HG03045 (cell line): ENCODE measurements at regions not wholly inside any gene's neighbourhood (a gene's known extent, or its start where the extent isn't known, plus 50 kb on each side); places are given as distances from the start of the nearest gene placed in this dataset.

Source experiments
- ATAC-seq: cut with Tn5 transposase; IDR thresholded peaks from one replicate; pipeline ENCODE4 v1.9.1; 2021; ENCODE audit warnings: mild to moderate bottlenecking, moderate library complexity; ENCODE audit not compliant: unreplicated experiment

DNA sequence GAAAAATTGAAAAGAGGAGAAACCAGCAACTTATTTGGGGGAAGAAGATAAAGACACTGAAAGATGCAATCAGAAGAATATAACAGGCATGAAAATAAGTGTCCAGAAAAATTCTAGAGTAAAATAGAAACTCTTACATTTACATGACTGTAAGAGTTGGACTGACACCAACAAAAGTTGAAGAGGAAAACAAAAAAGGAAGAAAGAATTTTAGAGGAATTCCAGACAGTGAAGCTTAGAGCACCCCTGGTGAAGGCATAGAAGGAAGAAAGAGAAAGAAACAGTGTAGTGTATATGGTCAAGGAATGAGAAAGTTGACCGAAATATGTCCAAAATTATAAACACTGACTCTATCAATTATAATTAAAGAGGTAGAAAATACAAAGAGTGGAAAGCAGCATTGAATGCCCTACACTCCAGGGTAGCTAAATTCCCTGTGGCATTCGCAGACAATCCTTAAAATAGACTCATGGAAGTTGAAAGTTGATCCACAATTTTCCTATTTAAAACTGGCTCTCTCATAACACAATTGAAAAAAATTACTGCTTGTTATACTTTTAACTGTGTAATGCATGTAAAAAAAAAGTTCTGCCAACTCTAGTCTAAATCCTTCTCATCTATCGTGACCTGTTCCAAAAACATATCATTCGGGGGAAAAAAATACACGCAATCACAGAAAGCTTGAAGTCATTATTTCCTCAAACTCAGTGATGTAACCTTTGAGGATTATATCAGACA is 102.6 kb upstream of the ABI3BP start:
- no peak for ATAC-seq

DNA sequence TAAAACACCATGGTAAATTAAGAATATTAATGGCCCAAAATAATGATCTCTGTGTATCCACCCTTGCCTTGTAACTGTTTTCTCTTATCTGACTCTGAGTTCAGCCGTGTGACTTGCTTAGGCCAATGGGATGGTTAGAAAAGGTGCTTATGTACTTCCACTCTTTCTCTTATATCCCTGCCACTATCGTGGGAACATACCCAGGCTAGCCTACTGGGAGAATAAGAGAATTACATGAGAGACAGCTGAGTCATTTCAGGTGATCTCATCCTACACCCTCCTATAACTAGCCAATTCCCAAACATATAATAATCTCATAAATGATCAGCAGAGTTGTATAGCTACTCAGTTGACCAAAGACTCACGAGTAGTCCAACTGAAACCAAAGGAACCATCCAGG is 98.3 kb upstream of the ABI3BP start:
- ATAC-seq, result no peak

DNA sequence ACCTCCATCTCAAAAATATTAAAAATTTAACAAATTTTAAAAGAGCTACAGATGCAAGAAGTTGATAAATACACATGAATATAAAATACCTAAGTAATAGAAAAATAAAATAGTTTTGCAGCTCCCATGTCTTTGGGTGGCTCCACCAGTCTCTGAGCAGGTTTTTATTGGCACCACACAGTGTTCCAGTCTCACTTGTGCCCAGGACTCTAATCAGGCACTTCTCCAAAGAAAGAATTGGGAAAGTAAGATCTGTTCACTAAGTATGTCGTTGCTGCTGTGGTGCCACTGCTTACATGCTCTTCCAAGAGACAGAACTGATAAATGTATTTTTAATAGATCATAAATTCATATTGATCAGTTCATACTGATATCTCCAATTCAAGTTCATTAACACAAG is 92.5 kb upstream of the ABI3BP start:
- no peak for ATAC-seq

DNA sequence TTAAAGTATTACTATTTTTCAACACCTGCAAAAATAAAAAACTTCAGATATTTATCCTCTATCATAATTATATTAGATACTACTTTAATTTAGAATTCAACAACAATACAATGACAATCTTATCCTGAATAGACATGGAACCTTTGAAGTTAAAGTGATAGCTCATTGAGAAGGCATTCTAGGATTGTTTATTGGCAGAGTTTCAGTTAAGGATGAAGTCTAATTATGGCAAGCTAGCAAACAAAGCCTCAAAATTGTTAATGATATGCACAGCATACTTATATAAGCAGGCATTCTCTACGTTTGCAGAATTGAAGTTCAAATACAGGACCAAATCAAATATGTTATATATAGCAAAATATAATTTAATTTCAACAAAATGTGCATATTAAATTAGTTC is 91.2 kb upstream of the ABI3BP start:
- no peak for ATAC-seq

DNA sequence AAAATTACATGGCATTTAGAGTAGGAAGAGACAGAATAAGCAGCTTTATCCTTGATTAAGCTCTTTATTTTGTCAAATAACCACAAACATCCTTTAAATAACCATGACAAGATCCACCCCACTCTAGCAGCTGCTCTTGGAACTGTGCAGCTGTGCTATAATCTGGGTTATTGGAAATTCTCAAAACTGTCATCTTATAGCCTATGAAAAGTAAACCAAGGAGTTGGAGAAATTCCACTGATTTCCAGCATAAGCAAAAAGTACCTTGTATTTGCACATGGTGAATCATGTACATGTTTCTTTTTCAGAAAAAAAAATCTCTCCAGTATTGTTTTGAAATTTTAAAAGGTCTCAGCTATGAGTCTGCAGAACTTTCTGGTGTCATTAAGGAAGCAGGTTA is 88.8 kb upstream of the ABI3BP start:
- no peak for ATAC-seq

DNA sequence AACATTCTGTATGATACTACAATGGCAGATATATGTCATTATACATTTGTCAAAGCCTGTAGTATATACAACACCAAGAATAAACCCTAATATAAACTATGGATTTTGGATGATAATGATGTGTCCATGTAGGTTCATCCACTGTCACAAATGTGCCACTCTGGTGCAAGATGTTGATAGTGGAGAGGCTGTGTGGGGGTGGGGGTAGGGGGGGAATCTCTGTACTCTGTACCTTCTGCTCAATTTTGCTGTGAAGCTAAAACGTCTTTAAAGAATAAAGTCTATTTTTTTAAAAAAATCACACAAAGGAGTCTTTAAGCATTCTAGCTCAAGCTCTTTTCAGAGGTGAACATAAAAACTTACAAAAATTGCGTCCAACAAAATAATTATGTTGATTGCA is 88.2 kb upstream of the ABI3BP start:
- no peak for ATAC-seq

DNA sequence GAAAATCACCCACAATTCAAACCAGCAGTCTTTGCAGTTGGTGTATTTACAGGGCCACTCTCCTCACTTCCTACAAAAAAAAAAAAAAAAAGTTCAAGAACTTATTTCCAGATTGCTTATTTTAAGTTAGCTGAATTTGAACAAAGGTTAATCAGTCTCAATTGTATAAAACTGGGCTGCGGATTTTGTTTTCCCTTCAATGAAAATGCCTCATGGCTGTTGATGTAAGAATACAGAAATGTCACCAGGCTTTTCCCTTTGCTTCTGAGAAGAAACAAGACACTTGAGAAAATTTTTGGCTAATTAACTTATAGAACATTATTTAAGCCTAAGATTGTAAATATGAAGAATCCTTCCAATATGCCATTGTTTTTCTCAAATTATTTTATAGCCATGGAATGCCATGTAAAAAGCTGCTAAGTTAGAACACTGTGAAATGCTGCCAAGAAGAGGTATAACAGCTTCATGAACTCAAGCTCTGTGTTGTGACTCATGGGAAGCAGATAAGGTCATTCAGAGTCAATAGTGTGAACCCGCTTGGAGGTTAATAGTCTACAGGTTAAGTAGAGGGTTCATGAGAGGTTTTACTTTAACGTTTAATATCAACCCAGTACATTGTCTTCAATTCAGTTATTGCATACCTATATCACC is 84.3 kb upstream of the ABI3BP start:
- no peak for ATAC-seq

DNA sequence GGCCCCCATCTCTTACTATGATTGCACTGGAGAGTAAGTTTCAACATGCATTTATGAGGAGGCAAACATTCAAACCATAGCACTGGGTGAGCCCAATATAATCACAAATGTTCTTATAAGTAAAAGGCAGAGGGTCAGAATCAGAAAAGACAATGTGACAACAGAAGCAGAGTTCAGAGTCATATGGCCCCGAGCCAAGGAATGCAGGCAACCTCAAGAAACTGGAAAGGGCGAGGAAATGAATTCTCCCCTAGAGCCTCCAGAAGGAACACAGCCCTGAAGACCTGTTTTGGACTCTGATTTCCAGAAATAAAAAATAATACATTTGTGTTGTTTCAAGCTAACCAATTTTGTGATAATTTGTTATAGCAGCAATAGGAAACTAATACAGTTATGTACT is 81.3 kb upstream of the ABI3BP start:
- ATAC-seq, result no peak

DNA sequence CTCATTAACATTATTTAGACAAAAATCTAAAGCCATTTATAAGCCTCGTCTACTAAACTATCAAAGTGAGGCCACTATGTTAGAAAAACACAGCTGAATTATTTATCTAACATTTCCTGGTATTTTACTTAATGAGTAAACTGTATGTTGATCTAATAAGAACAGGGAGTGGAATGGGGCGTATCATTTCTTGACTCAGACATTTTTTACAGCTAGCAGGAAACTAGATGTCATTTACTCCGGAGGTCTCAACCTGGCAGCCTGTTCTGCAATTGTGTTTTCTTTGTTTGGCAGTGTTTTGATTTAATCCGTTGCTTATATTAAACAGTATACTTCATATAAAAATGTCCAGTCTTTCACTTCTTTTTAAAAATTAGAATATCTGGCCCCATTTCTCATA is 79.1 kb upstream of the ABI3BP start:
- ATAC-seq, result no peak

DNA sequence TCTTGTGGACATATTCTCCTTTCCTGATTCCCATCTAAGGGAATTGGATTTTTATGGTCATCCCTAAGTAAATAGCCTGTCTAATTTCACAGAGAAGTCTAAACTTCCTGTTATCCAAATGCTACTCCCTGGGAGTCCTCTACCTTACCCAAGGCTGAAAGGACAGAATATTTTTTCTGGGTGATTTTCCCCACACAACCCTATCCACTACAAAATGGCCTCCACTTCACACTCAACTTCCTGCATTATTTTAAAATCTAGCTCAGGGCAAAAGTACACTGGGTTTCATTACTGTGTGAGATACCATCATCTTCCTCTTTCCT is 77.5 kb upstream of the ABI3BP start:
- no peak for ATAC-seq

DNA sequence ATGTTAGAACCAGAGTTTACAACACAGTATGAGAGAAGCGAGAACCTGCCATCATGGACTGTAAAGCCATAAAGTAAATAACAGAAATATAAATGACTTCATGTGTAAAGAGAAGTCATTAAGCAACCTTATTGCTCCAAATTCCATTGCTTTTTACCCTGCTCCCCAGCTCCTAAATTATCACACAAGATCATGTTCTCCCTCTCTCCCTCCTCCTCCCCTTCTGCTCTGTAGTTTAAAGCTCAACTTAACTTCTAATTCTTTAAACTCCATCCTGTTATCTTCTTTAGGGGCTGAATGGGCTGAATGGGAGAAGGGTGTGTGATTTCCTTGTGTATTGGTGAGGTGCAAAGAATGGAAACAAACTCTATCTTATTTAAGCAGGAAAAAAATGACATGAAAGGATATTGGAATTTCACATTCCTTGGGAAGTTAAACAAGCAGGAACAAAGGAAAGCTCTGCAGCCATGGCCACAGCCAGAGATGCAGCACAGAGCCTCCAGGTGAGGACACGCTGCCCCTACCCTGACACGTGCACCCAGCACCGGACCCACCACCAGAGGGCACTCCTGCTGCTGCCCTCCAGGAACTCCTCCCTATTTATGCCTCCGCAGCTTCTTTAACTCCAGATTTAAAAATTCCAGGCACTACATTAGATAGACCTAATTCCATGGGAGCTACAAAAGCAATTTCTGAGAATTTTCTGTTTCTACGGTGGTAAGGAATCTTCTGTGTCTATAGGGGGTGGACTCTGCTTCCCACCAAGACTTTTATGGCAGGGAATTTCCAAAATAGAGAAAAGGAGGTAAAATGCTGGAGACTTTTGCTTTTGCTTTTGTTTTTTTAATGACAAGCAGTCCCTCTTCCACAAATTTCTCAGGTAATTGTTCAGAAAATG is 76.9 kb upstream of the ABI3BP start:
- peak; percentile 67 for ATAC-seq

DNA sequence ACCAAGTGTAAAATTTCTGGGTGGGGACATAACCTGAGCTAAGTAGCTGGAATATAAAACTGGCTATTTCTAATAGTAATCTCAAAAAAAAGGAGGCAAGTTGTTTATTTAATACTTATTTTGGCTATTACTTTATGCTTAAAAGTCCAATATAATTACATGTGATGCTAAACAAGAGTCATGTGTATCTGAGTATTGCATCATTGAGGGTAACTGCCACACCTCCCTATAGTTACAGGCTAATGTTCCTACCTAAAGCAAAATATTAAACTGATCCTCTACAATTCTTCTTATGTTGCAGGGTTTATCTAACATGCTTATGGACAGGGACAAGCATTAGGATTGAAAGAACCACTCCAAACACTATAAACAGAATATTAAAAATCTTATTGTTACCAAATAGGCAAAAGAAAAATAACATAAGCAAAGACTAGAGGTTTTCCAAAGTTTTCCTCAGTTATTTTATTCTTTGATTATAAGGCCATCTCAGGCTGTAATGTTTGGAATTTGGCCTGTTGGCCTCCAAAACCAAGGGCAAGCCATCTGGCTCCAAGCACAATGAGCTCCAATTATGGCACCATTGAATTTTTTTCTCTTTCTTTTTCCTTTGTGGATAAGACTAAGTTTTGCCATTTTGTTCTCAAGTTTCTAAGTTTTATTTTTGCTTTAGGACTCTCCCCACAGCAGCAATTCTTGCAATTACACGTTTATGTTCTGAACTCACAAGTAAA is 75.8 kb upstream of the ABI3BP start:
- ATAC-seq, result no peak

DNA sequence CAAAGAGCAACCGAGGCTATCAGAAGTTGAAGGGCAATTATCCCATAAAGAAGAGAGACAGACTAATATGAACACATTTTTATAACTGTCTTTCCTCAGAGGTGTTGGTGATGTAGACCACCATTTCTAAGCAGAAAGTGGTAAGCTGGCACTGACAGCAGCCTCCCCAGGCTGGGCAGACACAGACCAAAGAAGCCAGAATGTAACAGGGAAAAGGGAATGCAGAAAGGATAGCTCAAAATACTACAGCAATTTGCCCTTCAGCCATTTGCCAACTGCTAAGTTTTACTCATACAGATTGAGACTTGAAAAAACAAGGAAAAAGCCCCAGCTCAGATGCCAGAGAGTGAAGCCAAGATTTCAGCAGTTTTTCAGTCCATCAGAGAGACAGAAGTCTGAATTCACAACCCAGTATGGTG is 73.5 kb upstream of the ABI3BP start:
- no peak for ATAC-seq

DNA sequence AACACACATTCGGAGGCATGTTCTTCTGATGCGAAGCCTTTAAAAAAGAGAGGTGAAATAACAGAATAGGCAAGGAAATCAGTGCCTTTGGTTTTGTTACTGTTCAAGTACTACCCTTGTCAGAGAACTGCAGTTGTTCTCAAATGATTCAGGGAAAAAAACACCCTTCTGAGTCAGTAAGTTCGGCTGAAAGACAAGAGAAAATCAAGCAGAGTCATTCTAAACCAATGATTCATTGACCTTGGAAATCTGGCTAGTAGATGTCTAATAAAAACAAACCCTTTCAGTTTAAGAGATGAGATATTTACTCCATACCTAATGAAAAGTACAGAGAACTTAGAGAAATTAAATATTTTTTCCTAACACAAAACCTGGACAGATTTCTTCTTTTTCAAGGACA is 72.7 kb upstream of the ABI3BP start:
- ATAC-seq, result no peak

DNA sequence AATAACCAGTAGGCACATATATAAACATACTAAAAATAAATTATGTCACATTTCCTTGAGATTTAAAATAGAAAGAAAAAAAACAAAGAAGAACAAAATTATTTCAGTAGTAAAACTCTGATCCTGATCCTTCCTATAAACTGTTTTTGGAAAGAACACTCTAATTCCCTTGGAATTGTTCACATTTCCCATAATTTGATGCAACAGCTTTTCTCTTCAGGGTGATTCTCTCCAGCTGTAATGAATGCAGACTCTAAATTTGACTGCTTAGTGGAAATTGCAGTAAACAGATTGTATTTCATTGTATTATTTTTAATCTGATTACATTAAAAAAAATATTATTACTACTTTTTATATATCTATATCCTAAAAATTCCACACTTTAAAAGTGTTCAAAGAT is 70.2 kb upstream of the ABI3BP start:
- no peak for ATAC-seq

DNA sequence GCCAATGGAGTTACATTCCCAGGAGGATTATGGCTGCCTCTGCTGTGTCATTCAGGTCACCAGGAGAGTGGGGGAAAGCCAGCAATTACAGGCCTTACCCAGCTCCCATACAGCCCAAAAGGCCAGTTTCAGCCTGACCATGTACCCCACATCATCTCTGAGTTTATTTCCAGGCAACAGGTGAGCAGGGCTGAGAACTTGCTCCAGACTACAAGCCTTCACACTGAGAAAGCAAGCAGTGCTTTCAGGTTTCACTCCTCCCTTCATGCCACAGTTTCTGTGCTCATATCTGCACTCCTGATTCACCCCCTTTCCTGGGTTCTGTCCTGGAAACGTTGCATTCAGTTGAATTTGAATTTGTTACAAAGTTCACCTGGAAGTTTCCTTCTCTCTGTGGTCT is 68.1 kb upstream of the ABI3BP start:
- no peak for ATAC-seq

DNA sequence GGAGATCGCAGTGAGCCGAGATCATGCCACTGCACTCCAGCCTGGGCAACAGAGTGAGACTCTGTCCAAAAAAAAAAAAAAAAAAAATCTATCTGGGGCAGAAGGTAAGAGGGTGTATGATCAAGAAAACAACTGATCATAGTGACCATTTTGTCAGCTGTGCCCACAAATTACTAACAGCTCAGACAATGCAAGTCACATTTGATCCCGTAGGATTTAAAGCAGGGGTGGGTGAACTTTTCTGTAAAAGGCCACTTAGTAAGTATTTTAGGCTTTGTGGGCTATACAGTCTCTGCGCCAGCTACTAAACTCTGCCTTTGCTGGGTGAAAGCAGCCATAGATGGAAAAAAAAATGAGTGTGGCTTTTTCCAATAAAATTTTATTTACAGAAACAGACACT is 57.6 kb upstream of the ABI3BP start:
- no peak for ATAC-seq

DNA sequence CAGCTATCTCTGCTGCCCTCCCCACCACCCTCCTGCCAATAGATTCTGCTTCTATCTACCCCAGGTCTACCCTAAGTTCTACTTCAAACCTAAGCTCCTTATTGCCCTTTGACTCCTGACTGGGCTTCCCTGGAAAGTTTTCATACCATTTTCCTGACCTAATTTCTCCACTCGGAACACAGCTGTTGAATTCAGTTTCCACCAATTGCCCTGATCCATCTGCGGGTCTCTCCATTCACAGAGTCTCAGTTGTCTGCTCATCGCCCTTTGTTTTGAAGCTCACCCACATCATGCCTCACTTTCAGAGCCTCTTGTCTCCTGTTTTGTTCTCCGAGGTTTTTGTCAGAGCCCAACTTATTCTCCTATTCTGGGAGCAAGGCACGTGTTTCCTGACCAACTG is 56.8 kb upstream of the ABI3BP start:
- no peak for ATAC-seq

DNA sequence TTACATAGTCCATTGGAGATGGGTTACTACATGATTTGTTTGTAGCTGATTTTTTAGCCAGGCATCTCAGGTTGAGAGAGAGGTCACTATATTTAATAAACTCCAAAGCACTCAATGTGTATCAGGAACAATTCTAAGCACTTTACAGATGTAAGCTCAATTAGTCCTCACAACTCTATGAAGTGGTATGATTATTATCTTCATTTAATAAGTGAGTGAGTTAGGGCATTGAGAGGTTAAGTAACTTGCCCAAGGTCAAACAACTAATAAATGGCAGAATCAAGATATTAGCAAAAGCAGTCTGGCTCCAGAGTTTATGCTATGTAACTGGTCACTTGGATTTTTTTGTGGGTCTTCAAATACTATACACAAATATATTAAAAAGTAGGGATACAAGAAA is 56.3 kb upstream of the ABI3BP start:
- no peak for ATAC-seq

DNA sequence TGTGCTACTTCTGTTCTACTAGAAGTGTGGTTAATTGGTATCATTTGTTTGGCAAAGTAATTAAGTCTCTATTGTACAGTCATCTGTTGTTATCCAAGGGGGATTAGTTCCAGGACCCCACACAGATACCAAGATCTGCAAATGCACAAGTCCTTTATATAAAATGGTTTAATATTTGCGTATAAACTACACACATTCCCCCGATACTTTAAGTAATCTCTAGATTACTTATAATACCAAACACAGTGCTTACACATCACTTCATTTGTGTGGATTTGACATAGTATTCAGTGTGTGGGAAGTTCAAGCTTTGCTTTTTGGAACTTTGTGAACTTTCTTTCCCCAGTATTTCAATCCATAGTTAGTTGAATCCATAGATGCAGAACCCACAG is 50.5 kb upstream of the ABI3BP start:
- ATAC-seq, result no peak

DNA sequence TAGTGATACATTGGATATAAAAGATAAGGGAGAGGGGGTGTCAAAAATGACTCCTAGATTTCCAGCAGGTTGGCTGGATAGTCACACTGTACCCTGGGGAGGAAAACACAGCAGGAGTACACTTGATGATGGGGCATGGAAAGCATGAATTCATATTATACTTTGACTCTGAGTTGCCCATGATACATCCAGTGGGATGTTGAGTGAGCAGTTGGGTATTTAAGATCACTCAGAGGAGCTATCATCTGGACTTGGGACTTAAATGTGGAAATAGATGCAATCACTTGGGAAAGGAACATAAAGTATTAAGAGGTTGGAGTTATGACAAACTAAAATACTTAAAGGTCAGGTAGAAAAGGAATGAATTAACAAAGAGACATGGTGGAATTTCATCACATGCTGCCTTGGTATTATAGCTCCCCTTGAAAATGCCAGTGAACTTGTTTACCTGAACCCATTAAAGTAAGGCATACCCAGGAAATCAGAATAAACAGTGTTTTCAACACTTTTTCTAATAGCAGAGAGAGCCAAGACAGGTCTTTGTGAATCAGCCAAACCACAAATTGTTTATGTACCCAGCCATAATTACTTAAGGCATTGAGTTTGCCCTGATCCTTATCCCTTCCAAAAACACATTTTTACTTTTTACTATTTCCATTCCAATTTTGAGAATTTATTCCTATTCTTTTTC is 49.9 kb upstream of the ABI3BP start:
- no peak for ATAC-seq
